GM12865 (cell line): ENCODE measurements at regions not wholly inside any gene's neighbourhood (a gene's known extent, or its start where the extent isn't known, plus 50 kb on each side); places are given as distances from the start of the nearest gene placed in this dataset.

ENCODE experiments used
- DNase-seq: peaks from one replicate; pipeline ENCODE4 v3.0.0; 2010; ENCODE audit warnings: low read depth
- H3K4me3 ChIP-seq: 2 replicates; pipeline ENCODE4 v1.5.1; 2011; ENCODE audit warnings: mild to moderate bottlenecking, low read depth, low read length, control low read depth
- CTCF ChIP-seq: IDR thresholded peaks from 2 replicates; pipeline ENCODE4 v1.5.1; 2011; ENCODE audit warnings: low read length, control low read depth, low read depth, inconsistent platforms; ENCODE audit not compliant: insufficient read depth; ENCODE audit errors: missing control alignments

GRCh38 chr3:166743481-166744134 lies 636.5 kb downstream of the ZBBX start:
- no peak for DNase-seq
- no peak overlapping the region for H3K4me3 ChIP-seq
- no peak for TF ChIP-seq CTCF

GRCh38 chr3:166734734-166735133 lies 645.4 kb downstream of the ZBBX start:
- DNase-seq = no peak
- H3K4me3 ChIP-seq = no peak overlapping the region
- no peak for TF ChIP-seq CTCF

GRCh38 chr3:166731701-166732100 lies 648.4 kb downstream of the ZBBX start:
- no peak overlapping the region for H3K4me3 ChIP-seq
- DNase-seq = no peak
- no peak for TF ChIP-seq CTCF

GRCh38 chr3:166721466-166721865 lies 658.6 kb downstream of the ZBBX start:
- no peak for DNase-seq
- H3K4me3 ChIP-seq = no peak overlapping the region
- TF ChIP-seq CTCF = no peak

- TF ChIP-seq CTCF = no peak
- H3K4me3 ChIP-seq = no peak overlapping the region
- no peak for DNase-seq
Measured at GRCh38 chr3:166714206-166714605, 665.9 kb downstream of the ZBBX start.

- TF ChIP-seq CTCF = no peak
- no peak for DNase-seq
Measured at GRCh38 chr3:166713787-166714186, 666.3 kb downstream of the ZBBX start.

GRCh38 chr3:166706094-166706493 lies 674.0 kb downstream of the ZBBX start:
- TF ChIP-seq CTCF = no peak
- H3K4me3 ChIP-seq = no peak overlapping the region
- DNase-seq = no peak

More at GRCh38 chr3:166713787-166714186, 666.3 kb downstream of the ZBBX start:
- no peak overlapping the region for H3K4me3 ChIP-seq
